ENCODE measurements at regions not wholly inside any gene's neighbourhood (a gene's known extent, or its start where the extent isn't known, plus 50 kb on each side); places are given as distances from the start of the nearest gene placed in this dataset.

DNA sequence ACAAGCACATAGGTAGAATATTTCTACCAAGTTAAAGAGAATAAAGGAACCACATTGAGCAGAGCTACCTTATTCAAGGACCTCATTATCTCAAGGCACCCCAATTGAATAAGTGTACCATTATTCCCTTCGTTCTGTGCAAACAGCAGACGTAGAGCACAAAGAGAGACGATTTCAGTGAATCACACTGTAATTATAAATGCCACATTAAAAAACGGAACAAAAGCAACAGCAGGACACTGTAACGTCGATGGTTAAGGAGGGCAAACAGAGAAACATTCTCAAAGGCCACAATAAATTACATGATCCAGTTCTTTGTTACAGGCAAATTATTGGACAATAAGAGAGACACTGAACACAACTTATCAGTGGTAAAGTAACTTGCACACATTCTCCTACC is 644.1 kb upstream of the TENM3 start:
- Mint-ChIP-seq H3K4me3 (ENCODE audit: unreplicated experiment) (no peak overlapping the region), H3K27ac (ENCODE audit: unreplicated experiment) (no peak overlapping the region), H3K27me3 (ENCODE audit: unreplicated experiment) (peaks cover 1% of the 10 kb centered on the region), H3K4me1 (ENCODE audit: unreplicated experiment) (no peaks in the 10 kb centered on the region), H3K36me3 (ENCODE audit: low read depth, unreplicated experiment) (no peaks in the 10 kb centered on the region), H3K9me3 (ENCODE audit: unreplicated experiment) (no peaks in the 10 kb centered on the region)
- no peak for DNase-seq (ENCODE audit: low spot score)
- TF ChIP-seq, protein P1, sequence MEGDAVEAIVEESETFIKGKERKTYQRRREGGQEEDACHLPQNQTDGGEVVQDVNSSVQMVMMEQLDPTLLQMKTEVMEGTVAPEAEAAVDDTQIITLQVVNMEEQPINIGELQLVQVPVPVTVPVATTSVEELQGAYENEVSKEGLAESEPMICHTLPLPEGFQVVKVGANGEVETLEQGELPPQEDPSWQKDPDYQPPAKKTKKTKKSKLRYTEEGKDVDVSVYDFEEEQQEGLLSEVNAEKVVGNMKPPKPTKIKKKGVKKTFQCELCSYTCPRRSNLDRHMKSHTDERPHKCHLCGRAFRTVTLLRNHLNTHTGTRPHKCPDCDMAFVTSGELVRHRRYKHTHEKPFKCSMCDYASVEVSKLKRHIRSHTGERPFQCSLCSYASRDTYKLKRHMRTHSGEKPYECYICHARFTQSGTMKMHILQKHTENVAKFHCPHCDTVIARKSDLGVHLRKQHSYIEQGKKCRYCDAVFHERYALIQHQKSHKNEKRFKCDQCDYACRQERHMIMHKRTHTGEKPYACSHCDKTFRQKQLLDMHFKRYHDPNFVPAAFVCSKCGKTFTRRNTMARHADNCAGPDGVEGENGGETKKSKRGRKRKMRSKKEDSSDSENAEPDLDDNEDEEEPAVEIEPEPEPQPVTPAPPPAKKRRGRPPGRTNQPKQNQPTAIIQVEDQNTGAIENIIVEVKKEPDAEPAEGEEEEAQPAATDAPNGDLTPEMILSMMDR (IDR thresholded peaks at IDR 0.05; ENCODE audit: unreplicated experiment), result no peak

DNA sequence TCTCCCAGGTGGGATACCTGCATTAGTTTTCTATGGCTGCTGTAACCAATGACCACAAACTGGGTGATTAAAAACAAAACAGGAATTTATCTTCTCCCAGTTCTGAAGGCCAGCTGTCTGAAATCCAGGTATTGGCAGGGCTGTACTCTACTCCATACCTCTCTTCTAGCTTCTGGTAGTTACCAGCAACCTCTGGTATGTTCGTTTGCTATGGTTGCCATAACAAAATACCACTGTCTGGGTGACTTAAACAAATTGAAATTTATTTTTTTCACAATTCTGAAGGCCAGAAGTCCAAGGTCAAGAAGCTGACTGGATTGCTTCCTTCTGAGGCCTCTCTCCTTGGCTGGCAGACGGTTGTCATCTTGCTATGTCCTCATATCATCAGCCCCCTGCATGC is 642.1 kb upstream of the TENM3 start:
- Mint-ChIP-seq H3K9me3 (ENCODE audit: unreplicated experiment) (no peaks in the 10 kb centered on the region), H3K27me3 (ENCODE audit: unreplicated experiment) (no peaks in the 10 kb centered on the region), H3K27ac (ENCODE audit: unreplicated experiment) (no peak overlapping the region), H3K4me3 (ENCODE audit: unreplicated experiment) (no peak overlapping the region), H3K36me3 (ENCODE audit: low read depth, unreplicated experiment) (no peaks in the 10 kb centered on the region), H3K4me1 (ENCODE audit: unreplicated experiment) (no peaks in the 10 kb centered on the region)
- TF ChIP-seq, protein P1 (IDR thresholded peaks at IDR 0.05; ENCODE audit: unreplicated experiment), result no peak
- no peak for DNase-seq (ENCODE audit: low spot score)

DNA sequence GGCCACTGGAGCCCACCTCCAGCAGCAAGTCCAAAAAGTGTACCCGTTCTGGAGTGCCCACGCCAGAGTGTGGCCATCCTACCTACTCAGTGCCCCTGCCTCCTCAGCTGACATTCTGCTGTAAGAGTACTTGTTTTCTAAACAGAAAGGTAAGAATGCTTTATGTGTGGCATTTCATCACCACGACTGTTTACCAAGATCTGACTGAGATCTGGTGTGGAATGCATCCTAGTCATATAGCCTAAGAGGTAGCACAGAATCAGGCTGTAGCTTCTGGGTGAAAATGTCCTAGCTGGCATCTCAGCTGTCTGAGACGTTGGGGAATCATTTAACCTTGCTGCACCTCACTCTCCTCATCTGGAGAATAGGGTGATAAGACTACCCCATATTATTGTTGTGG is 638.7 kb upstream of the TENM3 start:
- peaks cover 16% of the 10 kb centered on the region for H3K4me1 Mint-ChIP-seq (ENCODE audit: unreplicated experiment)
- H3K27me3 Mint-ChIP-seq (ENCODE audit: unreplicated experiment), result no peaks in the 10 kb centered on the region
- H3K9me3 Mint-ChIP-seq (ENCODE audit: unreplicated experiment), result no peaks in the 10 kb centered on the region
- no peak overlapping the region for H3K27ac Mint-ChIP-seq (ENCODE audit: unreplicated experiment)
- H3K36me3 Mint-ChIP-seq (ENCODE audit: low read depth, unreplicated experiment), result no peaks in the 10 kb centered on the region
- TF ChIP-seq, protein P1 (IDR thresholded peaks at IDR 0.05; ENCODE audit: unreplicated experiment), result no peak
- no peak for DNase-seq (ENCODE audit: low spot score)
- no peak overlapping the region for H3K4me3 Mint-ChIP-seq (ENCODE audit: unreplicated experiment)

DNA sequence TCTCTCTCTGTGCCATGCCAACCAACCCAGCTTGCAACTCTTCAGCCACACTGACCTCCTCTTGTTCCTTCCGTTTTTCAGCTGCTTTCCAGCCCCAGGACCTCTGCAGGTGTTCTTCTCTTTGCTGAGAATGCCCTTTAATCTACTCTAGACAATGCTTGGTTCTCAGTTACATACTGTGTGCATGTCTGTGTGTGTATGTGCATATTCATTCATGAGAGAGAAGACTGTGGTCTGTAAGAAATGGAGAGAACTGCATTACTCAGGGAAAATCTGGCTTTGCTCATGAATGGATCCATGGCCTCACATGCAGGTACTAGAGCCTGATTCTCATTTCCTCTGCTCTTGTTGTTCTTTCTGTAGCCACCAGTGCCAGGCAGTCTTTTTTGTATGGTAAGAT is 636.9 kb upstream of the TENM3 start:
- TF ChIP-seq, protein P1 (IDR thresholded peaks at IDR 0.05; ENCODE audit: unreplicated experiment), result no peak
- H3K9me3 Mint-ChIP-seq (ENCODE audit: unreplicated experiment), result no peaks in the 10 kb centered on the region
- H3K4me3 Mint-ChIP-seq (ENCODE audit: unreplicated experiment), result no peak overlapping the region
- H3K27ac Mint-ChIP-seq (ENCODE audit: unreplicated experiment), result no peak overlapping the region
- DNase-seq (ENCODE audit: low spot score), result no peak
- no peaks in the 10 kb centered on the region for H3K27me3 Mint-ChIP-seq (ENCODE audit: unreplicated experiment)
- peaks cover 18% of the 10 kb centered on the region for H3K4me1 Mint-ChIP-seq (ENCODE audit: unreplicated experiment)
- no peaks in the 10 kb centered on the region for H3K36me3 Mint-ChIP-seq (ENCODE audit: low read depth, unreplicated experiment)

DNA sequence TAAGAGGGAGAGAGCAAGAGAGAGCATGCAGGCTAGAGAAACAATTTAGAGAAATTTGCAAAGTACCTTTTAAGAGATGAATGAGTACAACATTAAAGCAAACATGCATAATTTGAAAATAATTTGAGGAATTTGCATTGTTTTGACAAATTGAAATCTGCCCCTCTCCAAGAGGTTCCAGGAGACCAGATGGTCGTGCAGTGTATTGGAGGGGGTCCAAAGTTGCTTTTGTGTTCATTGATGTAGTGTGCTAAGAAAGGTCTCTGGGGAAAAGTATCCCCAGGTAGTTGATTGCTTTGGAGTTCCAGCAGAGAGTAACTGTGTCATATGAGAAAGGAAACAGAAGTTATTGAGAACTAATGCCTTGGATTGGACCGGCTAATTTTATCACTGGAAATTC is 635.0 kb upstream of the TENM3 start:
- Mint-ChIP-seq H3K27ac (ENCODE audit: unreplicated experiment) (no peak overlapping the region), H3K27me3 (ENCODE audit: unreplicated experiment) (no peaks in the 10 kb centered on the region), H3K4me3 (ENCODE audit: unreplicated experiment) (no peak overlapping the region), H3K36me3 (ENCODE audit: low read depth, unreplicated experiment) (no peaks in the 10 kb centered on the region), H3K4me1 (ENCODE audit: unreplicated experiment) (peaks cover 22% of the 10 kb centered on the region), H3K9me3 (ENCODE audit: unreplicated experiment) (no peaks in the 10 kb centered on the region)
- TF ChIP-seq, protein P1 (IDR thresholded peaks at IDR 0.05; ENCODE audit: unreplicated experiment), result no peak
- no peak for DNase-seq (ENCODE audit: low spot score)

All from endothelial cell (in vitro differentiated cells).